ACC112 (cell line): ENCODE measurements at regions not wholly inside any gene's neighbourhood (a gene's known extent, or its start where the extent isn't known, plus 50 kb on each side); places are given as distances from the start of the nearest gene placed in this dataset.

ENCODE experiments used
- H2AFZ ChIP-seq: fragments of 200-600 bp; sonication (generic); one replicate; pipeline ENCODE4 v1.6.0; 2017; ENCODE audit warnings: antibody characterized with exemption, low read length; ENCODE audit not compliant: unreplicated experiment
- H3K27ac ChIP-seq: fragments of 200-600 bp; sonication (generic); 2 replicates; pipeline ENCODE4 v1.5.1; 2014; ENCODE audit warnings: low read depth, mild to moderate bottlenecking, antibody characterized with exemption, low read length, moderate library complexity
- H3K27me3 ChIP-seq: fragments of 200-600 bp; sonication (generic); 2 replicates; pipeline ENCODE4 v1.6.1; 2014; ENCODE audit warnings: mild to moderate bottlenecking, antibody characterized with exemption, low read length, moderate library complexity, mixed read lengths; ENCODE audit not compliant: insufficient read depth
- H3K36me3 ChIP-seq: fragments of 200-600 bp; sonication (generic); 2 replicates; pipeline ENCODE4 v1.6.1; 2016; ENCODE audit warnings: mild to moderate bottlenecking, antibody characterized with exemption, low read length, moderate library complexity, mixed read lengths; ENCODE audit not compliant: insufficient read depth
- H3K4me1 ChIP-seq: fragments of 200-600 bp; sonication (generic); one replicate; pipeline ENCODE4 v1.6.1; 2016; ENCODE audit warnings: low read length, mixed read lengths; ENCODE audit not compliant: insufficient read depth, unreplicated experiment, control insufficient read depth
- H3K4me3 ChIP-seq: fragments of 200-600 bp; sonication (generic); 2 replicates; pipeline ENCODE4 v1.5.1; 2014; ENCODE audit warnings: mild to moderate bottlenecking, low read depth, low read length
- H3K79me2 ChIP-seq: fragments of 200-600 bp; sonication (generic); one replicate; pipeline ENCODE4 v1.6.0; 2016; ENCODE audit warnings: low read length; ENCODE audit not compliant: control insufficient read depth, unreplicated experiment, insufficient read depth

DNA sequence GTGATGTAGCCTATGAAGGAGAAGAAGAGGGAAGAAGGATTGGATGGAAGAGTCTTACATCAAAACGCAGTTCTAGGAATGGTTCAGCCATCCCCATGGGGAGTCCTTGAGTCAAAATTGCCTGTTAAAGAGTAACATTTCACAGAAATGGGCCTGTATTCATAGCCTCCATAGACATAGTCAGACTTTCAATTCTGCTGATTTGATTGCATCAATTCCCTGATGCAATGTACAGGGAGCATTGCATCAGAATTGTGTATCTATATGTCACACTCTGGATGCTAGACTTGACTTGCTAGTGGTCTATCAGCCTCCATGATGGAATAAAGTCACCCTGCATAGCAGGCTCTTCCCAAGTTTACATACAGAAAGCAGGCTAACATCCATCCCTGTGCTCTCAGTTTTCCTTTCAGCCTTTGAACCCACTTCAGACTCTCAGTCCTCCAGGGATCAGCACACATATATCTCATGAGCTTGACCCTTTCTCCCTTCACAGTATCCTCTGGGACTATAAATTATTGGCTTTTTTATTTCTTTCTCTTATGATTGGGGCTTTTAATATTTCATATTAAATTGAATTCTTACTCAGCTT, 1111.7 kb upstream of the B3GALT2 start:
- Histone ChIP-seq H3K4me3 (no peak overlapping the region), H3K36me3 (no peaks in the 10 kb centered on the region), H3K4me1 (peaks cover 4% of the 10 kb centered on the region), H3K79me2 (no peaks in the 10 kb centered on the region), H3K27me3 (no peaks in the 10 kb centered on the region), H2AFZ (no peak overlapping the region), H3K27ac (no peak overlapping the region)

- H3K4me1 ChIP-seq: peaks cover 4% of the 10 kb centered on the region
- no peaks in the 10 kb centered on the region for H3K79me2 ChIP-seq
- H3K27ac ChIP-seq: no peak overlapping the region
- no peaks in the 10 kb centered on the region for H3K27me3 ChIP-seq
- H2AFZ ChIP-seq: no peak overlapping the region
- no peaks in the 10 kb centered on the region for H3K36me3 ChIP-seq
- H3K4me3 ChIP-seq: no peak overlapping the region
Observed at GRCh38 chr1:194297094-194297493, 1110.7 kb upstream of the B3GALT2 start.

DNA sequence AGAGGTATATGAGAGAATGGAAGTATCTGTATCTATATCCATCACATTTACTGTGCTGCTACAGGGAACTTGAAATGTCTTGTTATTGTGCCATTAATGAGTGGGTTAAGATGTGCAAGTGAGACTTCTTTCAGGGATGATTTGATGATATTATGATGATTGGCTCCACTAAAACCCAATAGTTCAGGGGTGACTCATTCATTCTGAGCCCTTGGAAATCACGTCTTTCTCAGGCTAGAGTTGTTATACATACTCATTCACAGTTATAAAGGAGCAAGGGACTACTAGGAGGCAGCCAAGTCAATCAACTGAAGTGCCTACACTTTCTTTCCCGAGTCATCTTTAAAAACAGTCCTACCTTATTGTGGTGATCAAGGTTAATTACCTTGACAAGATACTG, 1109.8 kb upstream of the B3GALT2 start:
- Histone ChIP-seq H3K36me3 (no peaks in the 10 kb centered on the region), H3K27ac (no peak overlapping the region), H3K4me3 (no peak overlapping the region), H3K27me3 (no peaks in the 10 kb centered on the region), H3K4me1 (peaks cover 4% of the 10 kb centered on the region), H3K79me2 (no peaks in the 10 kb centered on the region), H2AFZ (no peak overlapping the region)

GRCh38 chr1:194295685-194296084, 1109.3 kb upstream of the B3GALT2 start:
- no peak overlapping the region for H3K4me3 ChIP-seq
- no peaks in the 10 kb centered on the region for H3K27me3 ChIP-seq
- no peak overlapping the region for H2AFZ ChIP-seq
- H3K4me1 ChIP-seq: peaks cover 4% of the 10 kb centered on the region
- no peak overlapping the region for H3K27ac ChIP-seq
- H3K79me2 ChIP-seq: no peaks in the 10 kb centered on the region
- no peaks in the 10 kb centered on the region for H3K36me3 ChIP-seq

- Histone ChIP-seq H3K36me3 (no peaks in the 10 kb centered on the region), H3K4me1 (no peaks in the 10 kb centered on the region), H3K79me2 (no peaks in the 10 kb centered on the region), H2AFZ (no peak overlapping the region), H3K4me3 (no peak overlapping the region), H3K27me3 (no peaks in the 10 kb centered on the region), H3K27ac (no peak overlapping the region)
Observed at GRCh38 chr1:194293851-194294405, 1107.5 kb upstream of the B3GALT2 start.

DNA sequence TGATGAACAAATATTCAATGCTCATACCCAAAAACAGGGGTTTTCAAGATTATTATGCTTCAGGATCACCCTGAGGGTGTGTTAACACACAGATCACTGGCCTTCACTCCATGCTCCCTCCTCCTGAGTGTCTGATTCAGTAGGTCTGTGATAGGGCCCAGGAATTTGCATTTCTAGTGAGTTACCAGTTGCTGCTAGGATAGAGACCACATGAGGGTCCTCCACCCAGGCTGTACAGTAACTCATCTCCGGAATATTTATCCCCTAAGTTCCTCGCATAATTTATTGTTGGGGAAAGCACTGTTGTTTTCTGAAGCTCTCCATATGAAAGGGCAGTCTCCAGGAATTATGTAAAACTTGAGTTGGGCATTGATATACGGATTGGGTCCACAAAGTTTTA, 1106.6 kb upstream of the B3GALT2 start:
- Histone ChIP-seq H2AFZ (no peak overlapping the region), H3K27ac (no peak overlapping the region), H3K36me3 (no peaks in the 10 kb centered on the region), H3K27me3 (no peaks in the 10 kb centered on the region), H3K4me3 (no peak overlapping the region), H3K4me1 (no peaks in the 10 kb centered on the region), H3K79me2 (no peaks in the 10 kb centered on the region)

GRCh38 chr1:194289569-194290266, 1103.3 kb upstream of the B3GALT2 start:
- no peaks in the 10 kb centered on the region for H3K27me3 ChIP-seq
- H3K36me3 ChIP-seq: no peaks in the 10 kb centered on the region
- H3K79me2 ChIP-seq: no peaks in the 10 kb centered on the region
- H2AFZ ChIP-seq: no peak overlapping the region
- no peak overlapping the region for H3K27ac ChIP-seq
- H3K4me1 ChIP-seq: no peaks in the 10 kb centered on the region
- H3K4me3 ChIP-seq: no peak overlapping the region

GRCh38 chr1:194288238-194288637, 1101.8 kb upstream of the B3GALT2 start:
- no peak overlapping the region for H3K4me3 ChIP-seq
- no peak overlapping the region for H2AFZ ChIP-seq
- H3K79me2 ChIP-seq: no peaks in the 10 kb centered on the region
- H3K36me3 ChIP-seq: no peaks in the 10 kb centered on the region
- no peaks in the 10 kb centered on the region for H3K4me1 ChIP-seq
- H3K27ac ChIP-seq: no peak overlapping the region
- no peaks in the 10 kb centered on the region for H3K27me3 ChIP-seq

- H3K27me3 ChIP-seq: no peaks in the 10 kb centered on the region
- H3K4me3 ChIP-seq: no peak overlapping the region
- H3K27ac ChIP-seq: no peak overlapping the region
- H3K79me2 ChIP-seq: no peaks in the 10 kb centered on the region
- H2AFZ ChIP-seq: no peak overlapping the region
- no peaks in the 10 kb centered on the region for H3K36me3 ChIP-seq
- no peaks in the 10 kb centered on the region for H3K4me1 ChIP-seq
Observed at GRCh38 chr1:194281376-194281775, 1095.0 kb upstream of the B3GALT2 start.

DNA sequence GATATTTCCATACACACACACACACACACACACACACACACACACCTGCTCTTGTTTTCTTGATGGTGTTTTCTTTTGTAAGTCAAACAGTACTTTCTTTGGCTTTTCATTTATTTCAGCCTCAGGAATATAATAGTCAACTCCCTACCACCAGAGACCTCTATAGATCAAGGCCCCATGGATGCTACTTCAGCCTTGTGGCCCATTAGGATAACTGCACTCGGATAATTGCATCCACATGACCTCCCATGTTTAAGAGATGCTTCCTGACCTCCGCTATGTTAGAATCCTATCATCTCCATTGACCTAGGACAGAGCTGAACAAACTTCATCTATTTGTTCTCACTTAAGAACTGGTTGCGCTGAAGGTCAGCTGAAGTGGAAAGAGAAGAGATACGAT, 1094.0 kb upstream of the B3GALT2 start:
- H3K36me3 ChIP-seq: no peaks in the 10 kb centered on the region
- H3K27me3 ChIP-seq: no peaks in the 10 kb centered on the region
- H3K4me1 ChIP-seq: no peaks in the 10 kb centered on the region
- no peak overlapping the region for H3K27ac ChIP-seq
- H3K4me3 ChIP-seq: no peak overlapping the region
- H3K79me2 ChIP-seq: no peaks in the 10 kb centered on the region
- H2AFZ ChIP-seq: no peak overlapping the region

GRCh38 chr1:194279975-194280374, 1093.6 kb upstream of the B3GALT2 start:
- no peak overlapping the region for H3K4me3 ChIP-seq
- H3K27ac ChIP-seq: no peak overlapping the region
- no peaks in the 10 kb centered on the region for H3K36me3 ChIP-seq
- no peaks in the 10 kb centered on the region for H3K79me2 ChIP-seq
- no peak overlapping the region for H2AFZ ChIP-seq
- no peaks in the 10 kb centered on the region for H3K27me3 ChIP-seq
- H3K4me1 ChIP-seq: no peaks in the 10 kb centered on the region
